Endodermal cell (in vitro differentiated cells): ENCODE measurements at regions not wholly inside any gene's neighbourhood (a gene's known extent, or its start where the extent isn't known, plus 50 kb on each side); places are given as distances from the start of the nearest gene placed in this dataset.

Experiments used
- DNase-seq: peaks from one replicate; pipeline ENCODE4 v3.0.0-alpha.2; 2017
- H3K27ac ChIP-seq: 2 replicates; pipeline ENCODE4 v1.5.1; 2013; ENCODE audit warnings: mild to moderate bottlenecking, low read depth, low read length, moderate library complexity
- H3K27me3 ChIP-seq: 2 replicates; pipeline ENCODE4 v1.6.1; 2013; ENCODE audit warnings: mild to moderate bottlenecking, low read length, moderate library complexity; ENCODE audit not compliant: insufficient read depth, control insufficient read depth, poor library complexity, severe bottlenecking
- H3K36me3 ChIP-seq: 2 replicates; pipeline ENCODE4 v1.7.0; 2013; ENCODE audit warnings: mild to moderate bottlenecking, low read length, moderate library complexity; ENCODE audit not compliant: control insufficient read depth, insufficient read depth
- H3K4me1 ChIP-seq: one replicate; pipeline ENCODE4 v1.7.0; 2013; ENCODE audit warnings: low read length; ENCODE audit not compliant: control insufficient read depth, insufficient read depth
- H3K4me3 ChIP-seq: 2 replicates; pipeline ENCODE4 v1.5.1; 2013; ENCODE audit warnings: mild to moderate bottlenecking, low read length, moderate library complexity
- H3K9ac ChIP-seq: 2 replicates; pipeline ENCODE4 v1.6.1; 2013; ENCODE audit warnings: mild to moderate bottlenecking, low read length, moderate library complexity; ENCODE audit not compliant: poor library complexity, severe bottlenecking; ENCODE audit errors: extremely low read depth
- H3K9me3 ChIP-seq: 2 replicates; pipeline ENCODE4 v1.6.1; 2013; ENCODE audit warnings: mild to moderate bottlenecking, low read length, moderate library complexity; ENCODE audit not compliant: control insufficient read depth
- H3K27ac Mint-ChIP-seq: 2 replicates; pipeline ENCODE4 v1.8.0; 2020; ENCODE audit warnings: mixed read lengths
- H3K27me3 Mint-ChIP-seq: 2 replicates; pipeline ENCODE4 v1.8.0; 2021; ENCODE audit warnings: mild to moderate bottlenecking, mixed read lengths; ENCODE audit not compliant: insufficient read depth
- H3K36me3 Mint-ChIP-seq: 2 replicates; pipeline ENCODE4 v1.8.0; 2020; ENCODE audit warnings: low read depth, mixed read lengths
- H3K4me1 Mint-ChIP-seq: 2 replicates; pipeline ENCODE4 v1.8.0; 2020; ENCODE audit warnings: mixed read lengths
- H3K4me3 Mint-ChIP-seq: 2 replicates; pipeline ENCODE4 v1.8.0; 2020; ENCODE audit warnings: mild to moderate bottlenecking, moderate library complexity, mixed read lengths
- H3K9me3 Mint-ChIP-seq: 2 replicates; pipeline ENCODE4 v1.8.0; 2020; ENCODE audit warnings: mild to moderate bottlenecking, mixed read lengths
- WGBS, 2 experiments: methylation state at CpG; one replicate each; pipeline versions ENCODE4 v1.1.5 to v1.1.7; 2013; ENCODE audit warnings: missing lambda C conversion rate in 2 of 2, mixed read lengths in 1 of 2; ENCODE audit not compliant: insufficient coverage in 1 of 2, insufficient read length in 1 of 2; 5-methylcytosine and 5-hydroxymethylcytosine counted together
- TF ChIP-seq, protein P1 (sequence below): fragments of 200-600 bp; sonication (generic); conservative IDR thresholded peaks from 2 replicates; pipeline ENCODE4 v1.5.0; 2021; ENCODE audit warnings: antibody characterized with exemption, mild to moderate bottlenecking

DNA sequence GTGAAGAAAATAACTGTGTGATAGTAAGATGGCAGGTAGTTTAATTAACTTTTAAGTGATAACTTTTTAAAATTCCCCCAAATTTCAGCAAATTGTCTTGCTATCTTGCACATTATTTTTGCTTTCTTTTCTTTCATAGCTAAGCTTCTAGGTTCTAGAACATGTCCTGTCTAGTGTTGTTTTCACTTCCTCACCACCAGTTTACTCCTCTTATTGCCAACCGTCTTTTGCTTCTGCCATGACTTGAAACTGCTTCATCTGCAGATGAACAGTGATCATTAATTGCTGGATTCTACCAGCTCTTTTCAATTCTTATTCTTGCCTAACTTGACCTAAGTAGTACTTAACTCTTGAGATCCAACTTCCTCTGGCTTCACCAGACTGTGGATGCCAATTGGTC lies 137.8 kb downstream of the CENPW start:
- 89 to 100% methylated on average over 1 of the region's 1 CpG for WGBS, 2 experiments
- Mint-ChIP-seq H3K4me3 (no peak overlapping the region), H3K27ac (no peak overlapping the region), H3K9me3 (no peaks in the 10 kb centered on the region), H3K4me1 (no peaks in the 10 kb centered on the region), H3K36me3 (no peaks in the 10 kb centered on the region), H3K27me3 (no peaks in the 10 kb centered on the region)
- H3K9me3 ChIP-seq: no peaks in the 10 kb centered on the region
- H3K36me3 ChIP-seq: no peaks in the 10 kb centered on the region
- no peaks in the 10 kb centered on the region for H3K4me1 ChIP-seq
- H3K27ac ChIP-seq: no peak overlapping the region
- no peak for DNase-seq
- TF ChIP-seq, protein P1, sequence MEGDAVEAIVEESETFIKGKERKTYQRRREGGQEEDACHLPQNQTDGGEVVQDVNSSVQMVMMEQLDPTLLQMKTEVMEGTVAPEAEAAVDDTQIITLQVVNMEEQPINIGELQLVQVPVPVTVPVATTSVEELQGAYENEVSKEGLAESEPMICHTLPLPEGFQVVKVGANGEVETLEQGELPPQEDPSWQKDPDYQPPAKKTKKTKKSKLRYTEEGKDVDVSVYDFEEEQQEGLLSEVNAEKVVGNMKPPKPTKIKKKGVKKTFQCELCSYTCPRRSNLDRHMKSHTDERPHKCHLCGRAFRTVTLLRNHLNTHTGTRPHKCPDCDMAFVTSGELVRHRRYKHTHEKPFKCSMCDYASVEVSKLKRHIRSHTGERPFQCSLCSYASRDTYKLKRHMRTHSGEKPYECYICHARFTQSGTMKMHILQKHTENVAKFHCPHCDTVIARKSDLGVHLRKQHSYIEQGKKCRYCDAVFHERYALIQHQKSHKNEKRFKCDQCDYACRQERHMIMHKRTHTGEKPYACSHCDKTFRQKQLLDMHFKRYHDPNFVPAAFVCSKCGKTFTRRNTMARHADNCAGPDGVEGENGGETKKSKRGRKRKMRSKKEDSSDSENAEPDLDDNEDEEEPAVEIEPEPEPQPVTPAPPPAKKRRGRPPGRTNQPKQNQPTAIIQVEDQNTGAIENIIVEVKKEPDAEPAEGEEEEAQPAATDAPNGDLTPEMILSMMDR: no peak
- no peak overlapping the region for H3K4me3 ChIP-seq
- no peaks in the 10 kb centered on the region for H3K27me3 ChIP-seq
- H3K9ac ChIP-seq: no peak overlapping the region

DNA sequence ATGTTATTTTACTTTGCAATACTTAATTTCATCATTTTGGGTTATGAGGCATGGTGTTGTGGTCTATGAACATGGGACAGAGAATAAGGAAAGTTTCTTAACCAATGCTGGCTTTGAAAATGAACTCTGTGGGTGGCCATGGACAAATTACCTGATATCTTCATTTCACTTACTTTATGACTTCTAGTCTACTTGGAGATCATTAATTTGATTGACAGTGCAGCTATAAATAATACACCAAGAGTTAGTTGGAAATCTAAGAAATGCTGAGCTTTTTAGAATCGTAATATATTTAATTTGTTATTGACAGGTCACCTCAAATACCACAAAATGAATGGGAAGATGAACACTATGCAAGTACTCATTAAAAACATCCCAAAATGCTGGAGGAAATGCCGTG lies 140.4 kb downstream of the CENPW start:
- H3K27ac ChIP-seq: no peak overlapping the region
- TF ChIP-seq, protein P1: no peak
- no peak overlapping the region for H3K9ac ChIP-seq
- H3K4me1 ChIP-seq: no peaks in the 10 kb centered on the region
- Mint-ChIP-seq H3K27ac (no peak overlapping the region), H3K4me3 (no peak overlapping the region), H3K27me3 (no peaks in the 10 kb centered on the region), H3K36me3 (no peaks in the 10 kb centered on the region), H3K4me1 (no peaks in the 10 kb centered on the region), H3K9me3 (no peaks in the 10 kb centered on the region)
- DNase-seq: no peak
- 87% methylated on average over 2 of the region's 2 CpGs; no CpG with 5 or more reads in 1 of the 2 experiments for WGBS, 2 experiments
- H3K4me3 ChIP-seq: no peak overlapping the region
- no peaks in the 10 kb centered on the region for H3K9me3 ChIP-seq
- no peaks in the 10 kb centered on the region for H3K36me3 ChIP-seq
- H3K27me3 ChIP-seq: no peaks in the 10 kb centered on the region

DNA sequence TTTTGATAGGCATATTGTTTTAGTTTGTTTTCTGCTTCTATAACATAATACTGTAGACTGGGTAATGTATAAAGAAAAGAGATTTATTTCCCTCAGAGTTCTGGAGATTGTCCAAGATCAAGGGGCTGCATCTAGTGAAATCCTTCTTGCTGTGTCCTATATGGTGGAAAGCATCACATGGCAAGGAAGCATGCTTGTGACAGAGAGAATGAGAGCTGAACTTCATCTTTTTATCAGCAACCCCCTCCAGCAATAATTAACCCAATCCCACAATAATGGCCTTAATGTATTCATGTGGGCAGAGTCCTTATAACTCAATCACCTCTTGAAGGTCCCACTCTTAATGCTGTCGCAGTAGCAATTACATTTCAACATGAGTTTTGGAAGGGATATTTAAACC lies 141.4 kb downstream of the CENPW start:
- Mint-ChIP-seq H3K4me3 (no peak overlapping the region), H3K9me3 (no peaks in the 10 kb centered on the region), H3K27ac (no peak overlapping the region), H3K36me3 (no peaks in the 10 kb centered on the region), H3K4me1 (no peaks in the 10 kb centered on the region), H3K27me3 (no peaks in the 10 kb centered on the region)
- WGBS, 2 experiments: 83 to 92% methylated on average over 1 of the region's 1 CpG
- Histone ChIP-seq H3K27me3 (no peaks in the 10 kb centered on the region), H3K9ac (no peak overlapping the region), H3K27ac (no peak overlapping the region), H3K4me1 (no peaks in the 10 kb centered on the region), H3K4me3 (no peak overlapping the region), H3K36me3 (no peaks in the 10 kb centered on the region), H3K9me3 (no peaks in the 10 kb centered on the region)
- DNase-seq: no peak
- TF ChIP-seq, protein P1: no peak
